OCI-LY1 (cell line): ENCODE measurements at regions not wholly inside any gene's neighbourhood (a gene's known extent, or its start where the extent isn't known, plus 50 kb on each side); places are given as distances from the start of the nearest gene placed in this dataset.

Experiments used
- H2AFZ ChIP-seq: fragments of 200-600 bp; sonication (generic), shearing (Covaris generic); 2 replicates; pipeline ENCODE4 v1.6.0; 2014; ENCODE audit warnings: antibody characterized with exemption, mild to moderate bottlenecking, low read length
- H3F3A ChIP-seq: fragments of 200-600 bp; sonication (generic), shearing (Covaris generic); 2 replicates; pipeline ENCODE4 v1.6.0; 2014; ENCODE audit warnings: mild to moderate bottlenecking, antibody characterized with exemption, low read length, moderate library complexity; ENCODE audit not compliant: insufficient read depth
- H3K27ac ChIP-seq: fragments of 200-600 bp; sonication (generic); 2 replicates; pipeline ENCODE4 v1.5.1; 2014; ENCODE audit warnings: low read length, mixed run types, mild to moderate bottlenecking, low read depth; ENCODE audit not compliant: poor library complexity, severe bottlenecking
- H3K27me3 ChIP-seq: fragments of 200-600 bp; sonication (generic); 2 replicates; pipeline ENCODE4 v1.6.0; 2014; ENCODE audit warnings: antibody characterized with exemption, mild to moderate bottlenecking, low read length, moderate library complexity; ENCODE audit not compliant: insufficient read depth
- H3K36me3 ChIP-seq: fragments of 200-600 bp; sonication (generic); 2 replicates; pipeline ENCODE4 v1.6.1; 2014; ENCODE audit warnings: mild to moderate bottlenecking, antibody characterized with exemption, low read length, moderate library complexity, mixed read lengths; ENCODE audit not compliant: insufficient read depth
- H3K4me1 ChIP-seq: fragments of 200-600 bp; sonication (generic); 2 replicates; pipeline ENCODE4 v1.5.1; 2014; ENCODE audit warnings: mild to moderate bottlenecking, low read length, moderate library complexity; ENCODE audit not compliant: insufficient read depth, severe bottlenecking
- H3K4me2 ChIP-seq: fragments of 200-600 bp; sonication (generic), shearing (Covaris generic); 2 replicates; pipeline ENCODE4 v1.6.1; 2014; ENCODE audit warnings: low read length
- H3K4me3 ChIP-seq: fragments of 200-600 bp; sonication (generic); 2 replicates; pipeline ENCODE4 v1.5.1; 2014; ENCODE audit warnings: low read length, low read depth, mild to moderate bottlenecking, mixed read lengths; ENCODE audit not compliant: poor library complexity, severe bottlenecking
- H3K79me2 ChIP-seq: fragments of 200-600 bp; shearing (Covaris generic); 2 replicates; pipeline ENCODE4 v1.6.1; 2016; ENCODE audit warnings: mixed run types, low read length, mixed read lengths; ENCODE audit not compliant: insufficient read depth
- H3K9ac ChIP-seq: fragments of 200-600 bp; sonication (generic), shearing (Covaris generic); 2 replicates; pipeline ENCODE4 v1.6.1; 2014; ENCODE audit warnings: mild to moderate bottlenecking, low read length, mixed read lengths
- H3K9me2 ChIP-seq: fragments of 200-600 bp; sonication (generic), shearing (Covaris generic); 2 replicates; pipeline ENCODE4 v1.6.1; 2014; ENCODE audit warnings: low read depth, mild to moderate bottlenecking, low read length, mixed read lengths
- H3K9me3 ChIP-seq: fragments of 200-600 bp; shearing (Covaris generic); 2 replicates; pipeline ENCODE4 v1.6.1; 2014; ENCODE audit warnings: low read length, mixed read lengths
- H4K20me1 ChIP-seq: fragments of 200-600 bp; sonication (generic), shearing (Covaris generic); 2 replicates; pipeline ENCODE4 v1.6.0; 2016; ENCODE audit warnings: mild to moderate bottlenecking, low read length; ENCODE audit not compliant: insufficient read depth
- CTCF ChIP-seq: fragments of 200-600 bp; sonication (generic), shearing (Covaris generic); IDR thresholded peaks from 2 replicates; pipeline ENCODE4 v1.5.1; 2017; ENCODE audit warnings: mild to moderate bottlenecking, antibody characterized with exemption, low read length, moderate library complexity, mixed read lengths
- EZH2 ChIP-seq: fragments of 200-600 bp; sonication (generic), shearing (Covaris generic); IDR thresholded peaks from 2 replicates; pipeline ENCODE4 v1.8.0; 2017; ENCODE audit warnings: borderline replicate concordance, mixed run types, mild to moderate bottlenecking, antibody characterized with exemption, low read length, moderate library complexity, mixed read lengths

- Histone ChIP-seq H2AFZ (no peak overlapping the region), H3K36me3 (no peaks in the 10 kb centered on the region), H3K4me1 (peaks cover 15% of the 10 kb centered on the region), H3K9me3 (no peaks in the 10 kb centered on the region), H3K9ac (no peak overlapping the region), H3K4me3 (no peak overlapping the region), H3F3A (no peaks in the 10 kb centered on the region), H3K79me2 (no peaks in the 10 kb centered on the region), H3K4me2 (no peak overlapping the region), H3K27ac (no peak overlapping the region), H3K27me3 (no peaks in the 10 kb centered on the region), H3K9me2 (no peaks in the 10 kb centered on the region), H4K20me1 (no peaks in the 10 kb centered on the region)
- TF ChIP-seq EZH2: no peak
- no peak for TF ChIP-seq CTCF
These were observed 596.9 kb upstream of the ARPP21 start for GRCh38 chr3:35042210-35042991.

- Histone ChIP-seq H3K27me3 (no peaks in the 10 kb centered on the region), H3K4me1 (peaks cover 14% of the 10 kb centered on the region), H3K36me3 (no peaks in the 10 kb centered on the region), H3F3A (no peaks in the 10 kb centered on the region), H2AFZ (no peak overlapping the region), H3K9me2 (no peaks in the 10 kb centered on the region), H3K79me2 (no peaks in the 10 kb centered on the region), H3K9ac (no peak overlapping the region), H3K4me2 (no peak overlapping the region), H3K4me3 (no peak overlapping the region), H3K27ac (no peak overlapping the region), H4K20me1 (no peaks in the 10 kb centered on the region), H3K9me3 (no peaks in the 10 kb centered on the region)
- TF ChIP-seq EZH2 (no peak), CTCF (no peak)
These were observed 596.3 kb upstream of the ARPP21 start for GRCh38 chr3:35043040-35043439.

GRCh38 chr3:35044190-35044589 lies 595.1 kb upstream of the ARPP21 start:
- H3F3A ChIP-seq: no peaks in the 10 kb centered on the region
- no peak for TF ChIP-seq CTCF
- no peak for TF ChIP-seq EZH2
- H3K9me2 ChIP-seq: no peaks in the 10 kb centered on the region
- peaks cover 15% of the 10 kb centered on the region for H3K4me1 ChIP-seq
- H3K4me2 ChIP-seq: no peak overlapping the region
- H3K36me3 ChIP-seq: no peaks in the 10 kb centered on the region
- H4K20me1 ChIP-seq: no peaks in the 10 kb centered on the region
- no peak overlapping the region for H3K4me3 ChIP-seq
- H3K27ac ChIP-seq: no peak overlapping the region
- no peak overlapping the region for H3K9ac ChIP-seq
- H3K27me3 ChIP-seq: no peaks in the 10 kb centered on the region
- H3K9me3 ChIP-seq: no peaks in the 10 kb centered on the region
- H3K79me2 ChIP-seq: no peaks in the 10 kb centered on the region
- H2AFZ ChIP-seq: no peak overlapping the region; the same call in 1 of the 2 replicates
